T-helper 9 cell (primary cell): ENCODE measurements at regions not wholly inside any gene's neighbourhood (a gene's known extent, or its start where the extent isn't known, plus 50 kb on each side); places are given as distances from the start of the nearest gene placed in this dataset.

Experiments
- DNase-seq: peaks from one replicate; pipeline ENCODE4 v3.0.0-alpha.2; 2020

- DNase-seq = no peak
Observed at GRCh38 chr12:92029902-92030586, 115.6 kb downstream of the BTG1 start.

DNA sequence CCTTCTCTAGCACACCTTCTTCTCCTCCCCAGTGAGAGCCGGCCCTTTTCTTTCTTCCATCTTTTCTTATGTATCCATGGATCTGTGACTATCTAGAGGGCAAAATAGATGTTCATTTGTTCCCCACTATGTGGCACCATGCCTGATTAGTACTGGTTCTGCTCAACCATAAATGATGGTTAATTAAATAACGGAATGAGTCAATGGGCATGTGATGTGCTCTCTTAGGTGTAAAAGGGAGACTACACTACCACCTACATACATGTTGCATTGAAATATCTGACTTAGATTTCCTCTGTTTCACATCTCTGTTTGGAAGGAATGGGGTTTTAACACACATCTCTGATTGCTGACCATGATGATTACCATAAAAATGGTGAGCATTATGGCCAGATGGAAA, 116.5 kb downstream of the BTG1 start:
- no peak for DNase-seq

GRCh38 chr12:92028441-92028709, 117.3 kb downstream of the BTG1 start:
- no peak for DNase-seq

DNA sequence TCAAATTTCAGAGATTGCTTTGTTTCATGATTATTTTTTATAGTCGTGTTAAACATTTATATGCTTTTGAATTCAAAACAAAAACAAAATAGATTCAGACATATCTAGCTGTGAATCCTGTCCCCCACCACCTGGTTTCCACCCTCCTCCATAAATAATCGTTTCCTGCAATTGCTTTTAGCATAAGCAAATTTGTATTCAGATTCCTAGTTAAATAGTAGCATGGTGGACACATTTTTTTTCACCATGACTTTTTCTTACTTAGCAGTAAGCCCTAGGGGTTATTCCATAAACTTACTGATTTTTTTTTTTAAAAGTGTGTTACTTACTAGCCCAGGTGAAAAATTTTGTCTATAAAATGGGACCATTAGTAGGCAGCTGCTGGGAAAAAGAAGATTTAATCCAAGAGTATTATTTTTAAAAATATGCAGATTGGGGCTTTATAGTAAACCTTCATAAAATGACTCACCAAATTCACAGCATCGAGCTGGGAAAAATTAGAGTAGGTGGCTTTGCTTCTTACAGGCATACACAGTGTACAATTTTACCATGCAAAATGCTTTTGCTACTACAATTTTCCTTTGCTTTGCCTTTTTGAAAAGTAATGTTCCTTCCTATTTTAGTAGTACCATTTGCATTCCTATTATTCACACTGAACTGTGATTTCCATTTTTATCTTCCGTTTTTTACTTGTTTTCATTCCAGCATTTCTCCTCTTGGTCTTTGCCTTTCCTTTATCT, 117.8 kb downstream of the BTG1 start:
- DNase-seq = no peak

DNA sequence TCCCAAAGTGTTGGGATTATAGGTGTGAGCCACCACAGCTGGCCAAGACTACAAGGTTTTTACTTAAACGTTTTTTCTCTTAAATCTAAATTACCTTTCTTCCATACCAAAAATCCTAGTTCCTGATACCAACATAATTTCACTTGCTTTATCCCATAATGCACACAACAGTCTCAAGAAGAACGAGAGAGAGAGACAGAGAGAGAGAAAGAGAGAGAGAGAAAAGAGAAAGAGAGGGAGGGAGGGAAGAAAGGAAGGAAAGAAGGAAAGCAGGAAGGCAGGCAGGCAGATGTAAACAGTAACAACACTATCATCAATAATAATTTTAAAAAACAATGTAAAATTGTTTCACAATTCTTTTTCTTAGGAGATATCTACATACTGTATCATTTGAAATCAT, 118.4 kb downstream of the BTG1 start:
- no peak for DNase-seq

DNA sequence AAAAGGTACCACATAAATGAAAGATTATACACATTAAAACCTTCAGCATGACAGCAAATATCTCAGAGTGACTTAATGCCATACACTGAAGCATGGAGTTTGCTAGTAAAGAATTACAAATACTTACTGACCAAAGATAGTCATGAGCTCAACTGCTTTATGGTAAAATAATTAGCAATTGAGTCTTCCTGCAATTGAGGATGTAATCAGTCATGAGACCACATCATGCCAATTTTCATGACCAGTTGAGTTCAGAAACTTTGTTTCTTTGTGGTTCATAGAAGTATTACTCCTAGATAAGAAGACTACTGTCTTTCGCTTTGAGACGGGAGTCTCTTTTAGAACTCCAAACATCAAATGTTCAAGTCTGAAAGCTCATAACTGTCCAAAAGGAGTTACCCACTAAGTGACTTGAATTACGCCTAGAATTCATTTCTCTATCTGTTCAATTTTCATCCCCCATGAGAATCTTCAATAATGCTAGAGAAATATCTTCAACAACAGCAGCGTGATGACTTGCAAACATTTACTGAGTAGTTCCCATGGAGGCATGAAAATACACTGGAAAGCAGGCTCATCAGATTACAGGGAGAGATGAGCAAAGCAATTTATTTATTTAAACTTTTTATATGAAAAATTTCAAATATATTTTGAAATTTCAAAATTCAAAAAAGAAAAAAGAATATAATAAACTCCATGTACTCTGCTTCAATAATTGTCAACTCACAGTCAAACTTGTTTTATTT, 120.0 kb downstream of the BTG1 start:
- no peak for DNase-seq

- no peak for DNase-seq
Observed at GRCh38 chr12:92022093-92022492, 123.6 kb downstream of the BTG1 start.

- DNase-seq = no peak
Observed at GRCh38 chr12:92021666-92022035, 124.0 kb downstream of the BTG1 start.

DNA sequence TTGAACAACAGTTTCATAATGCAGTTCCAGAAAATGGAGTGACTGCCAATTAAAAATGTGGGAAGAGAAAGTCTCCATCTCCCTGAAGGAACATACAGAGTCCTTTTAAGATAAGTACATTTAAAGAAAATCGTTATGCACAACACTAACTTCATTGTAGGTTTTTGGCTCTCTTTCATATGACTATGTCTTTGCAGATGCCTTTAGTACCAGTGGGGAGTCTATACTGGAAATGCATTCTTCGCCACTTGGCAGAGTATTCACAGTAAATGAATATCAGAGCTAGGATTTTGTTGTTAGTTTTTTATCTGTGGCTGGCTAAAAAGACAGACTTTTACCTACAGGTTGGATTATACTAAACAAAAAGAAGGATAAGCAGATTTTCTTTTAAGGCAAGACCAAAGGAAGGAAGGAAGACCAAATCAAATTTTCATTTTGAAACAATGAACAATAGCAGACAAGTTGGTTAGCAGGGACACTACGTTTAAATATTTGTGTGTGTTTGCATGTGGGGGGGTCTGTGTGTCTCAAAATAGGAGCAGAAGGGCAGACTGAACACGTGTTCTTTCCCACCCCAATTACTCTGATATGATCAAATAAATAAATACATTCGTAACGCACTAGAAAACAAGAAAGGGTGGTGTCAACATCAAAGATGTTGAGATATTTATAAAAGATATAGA, 124.5 kb downstream of the BTG1 start:
- no peak for DNase-seq

DNA sequence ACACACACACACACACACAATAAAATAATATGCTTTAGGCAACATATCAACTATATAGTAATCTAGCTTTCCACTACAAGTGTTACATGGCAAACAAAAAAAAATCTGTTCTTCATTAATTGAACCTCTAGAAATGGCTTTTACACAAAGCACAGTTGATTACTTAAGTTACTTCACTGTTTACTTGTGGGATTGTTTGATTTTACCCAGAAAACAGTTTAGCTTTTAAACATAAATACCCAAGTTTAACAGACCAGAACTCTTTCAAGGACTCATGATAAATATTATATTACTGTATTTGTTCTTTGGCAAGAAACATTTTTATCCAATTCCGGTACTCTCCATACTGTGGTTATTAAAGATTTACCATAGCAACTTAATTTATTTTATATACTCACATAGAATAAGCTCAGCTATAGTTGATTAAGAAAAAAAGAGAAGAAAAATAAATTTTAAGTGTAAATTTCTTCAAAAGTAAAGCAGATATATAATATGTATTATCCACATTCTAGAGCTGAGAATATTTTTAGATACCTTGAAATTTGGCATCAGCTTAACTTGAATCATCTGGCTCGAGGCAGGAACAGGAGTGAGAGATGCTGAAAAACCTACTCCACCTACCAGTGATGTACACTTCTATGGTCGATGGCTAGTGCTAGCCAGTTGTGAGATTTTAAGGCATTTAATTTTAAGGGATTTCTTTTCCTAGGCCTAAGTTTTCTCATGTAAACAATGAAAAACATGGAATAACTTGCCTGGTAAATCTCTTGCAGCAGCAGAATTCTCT, 126.0 kb downstream of the BTG1 start:
- DNase-seq = no peak

DNA sequence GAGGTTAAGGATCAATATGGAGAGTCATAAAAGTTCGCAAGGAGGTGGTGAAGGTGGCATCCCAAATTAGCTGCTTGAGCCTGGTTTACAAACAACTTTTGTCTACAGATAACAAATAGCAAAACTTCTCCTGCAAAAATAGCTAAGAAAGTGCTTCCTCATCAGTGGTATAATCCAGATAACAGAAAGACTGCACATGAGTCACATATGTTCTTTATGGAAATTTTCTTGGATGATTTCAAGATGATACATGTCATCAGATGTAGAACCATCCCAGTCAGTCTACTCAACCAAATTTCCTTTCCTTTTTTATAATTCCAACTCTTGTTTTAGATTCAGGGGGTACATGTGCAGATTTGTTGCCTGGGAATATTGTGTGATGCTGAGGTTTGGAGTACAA, 133.0 kb downstream of the BTG1 start:
- DNase-seq = no peak

DNA sequence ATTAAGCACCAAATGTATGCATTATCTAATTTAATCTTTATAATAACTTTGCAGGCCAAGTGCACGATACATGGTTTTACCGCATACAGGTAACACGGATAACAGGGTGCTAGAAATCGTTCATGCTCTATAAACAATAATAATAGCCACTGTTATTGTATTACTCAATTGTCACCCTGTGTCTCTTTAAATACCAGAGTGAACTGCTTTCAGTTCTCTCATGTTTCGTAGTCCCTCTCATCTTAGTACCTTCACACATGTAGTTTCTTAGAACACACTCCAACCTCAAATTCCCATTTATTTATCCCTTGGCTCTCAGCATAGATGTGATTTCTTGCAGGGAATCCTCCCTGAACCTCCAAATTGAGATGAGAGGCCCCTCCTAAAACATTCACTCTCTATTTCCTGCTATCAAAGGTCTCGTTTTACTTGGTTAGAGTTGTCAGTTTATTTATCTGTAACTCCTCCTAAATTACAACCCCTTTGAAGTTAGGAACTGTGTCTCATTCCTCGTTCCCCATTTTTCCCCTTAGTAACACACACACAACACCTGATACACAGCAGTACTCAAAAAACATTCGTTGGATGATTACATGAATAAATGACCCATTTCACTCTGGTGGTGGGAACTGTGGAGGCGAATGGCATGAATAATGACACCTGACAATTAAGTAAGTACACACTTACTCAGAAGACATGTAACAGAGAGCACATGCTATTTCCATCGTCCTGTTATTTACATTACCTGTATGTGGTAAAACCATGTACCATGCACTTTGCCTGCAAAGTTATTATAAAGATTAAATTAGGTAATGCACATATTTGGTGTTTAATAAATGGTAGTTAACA, 134.6 kb downstream of the BTG1 start:
- no peak for DNase-seq

DNA sequence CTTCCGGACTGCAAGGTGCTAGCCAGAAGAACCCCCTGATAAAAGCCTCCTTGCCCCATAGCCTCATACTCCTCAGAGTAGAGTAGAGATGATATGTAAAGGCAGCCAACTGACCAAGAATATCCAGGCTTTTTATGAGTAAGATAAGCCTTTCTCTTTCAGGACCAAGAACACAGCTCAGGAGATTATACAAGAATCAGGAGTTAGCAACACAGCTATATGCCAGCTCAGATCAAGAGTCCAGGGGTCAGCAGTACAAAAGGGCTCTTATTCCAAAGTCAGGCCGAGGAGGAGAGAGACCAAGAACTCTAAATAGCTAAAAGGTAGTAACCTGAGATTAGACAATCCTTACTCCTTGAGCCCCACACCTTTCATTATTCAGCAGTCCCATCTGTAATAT, 135.3 kb downstream of the BTG1 start:
- DNase-seq = no peak

- no peak for DNase-seq
Observed at GRCh38 chr12:92008345-92008744, 137.3 kb downstream of the BTG1 start.

GRCh38 chr12:92007787-92008186, 137.9 kb downstream of the BTG1 start:
- no peak for DNase-seq

- DNase-seq = no peak
Observed at GRCh38 chr12:92003701-92004100, 141.9 kb downstream of the BTG1 start.

GRCh38 chr12:92002673-92003382, 142.8 kb downstream of the BTG1 start:
- DNase-seq = no peak

DNA sequence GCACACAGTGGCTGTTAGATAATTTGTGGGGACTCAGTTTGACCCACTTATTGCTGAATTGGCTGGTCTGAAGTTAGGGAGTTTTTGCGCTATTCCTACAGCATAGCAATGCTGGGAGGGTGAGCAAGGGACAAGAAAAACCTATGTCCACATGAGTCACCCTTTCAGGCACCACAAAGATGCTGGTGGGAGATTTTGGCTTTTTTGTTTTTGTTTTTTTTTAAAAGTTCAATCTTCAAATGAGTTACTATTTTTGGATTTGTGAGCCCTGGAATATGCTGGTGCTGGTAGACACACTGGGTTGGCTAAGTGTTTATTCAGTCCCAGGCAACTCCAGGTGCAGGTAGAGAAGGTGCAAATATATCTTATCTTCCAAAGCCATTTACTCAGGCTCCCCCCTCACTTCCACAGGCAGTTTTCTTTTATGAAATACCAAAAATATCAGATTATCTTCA, 143.4 kb downstream of the BTG1 start:
- DNase-seq = no peak

GRCh38 chr12:92000597-92000996, 145.0 kb downstream of the BTG1 start:
- DNase-seq = no peak

GRCh38 chr12:91999823-92000222, 145.8 kb downstream of the BTG1 start:
- no peak for DNase-seq

DNA sequence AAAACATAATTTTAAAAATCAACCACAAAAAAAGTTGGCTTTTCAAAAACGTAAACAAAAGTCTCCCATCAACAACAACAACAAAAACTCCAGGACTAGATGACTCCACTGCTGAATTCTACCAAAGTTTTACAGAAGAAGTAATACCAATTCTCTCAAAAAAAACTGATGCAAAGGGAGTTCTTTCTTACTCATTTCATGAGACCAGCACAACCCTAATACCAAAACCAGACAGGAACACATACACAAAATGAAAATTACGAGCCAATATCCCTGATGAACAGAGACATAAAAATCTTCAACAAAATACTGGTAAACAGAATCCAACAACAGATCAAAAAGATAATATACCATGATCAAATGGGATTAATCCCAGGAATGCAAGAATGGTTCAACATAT, 147.3 kb downstream of the BTG1 start:
- no peak for DNase-seq
